ENCODE measurements at regions not wholly inside any gene's neighbourhood (a gene's known extent, or its start where the extent isn't known, plus 50 kb on each side); places are given as distances from the start of the nearest gene placed in this dataset.

- DNase-seq: no peak
- H3K27ac ChIP-seq (ENCODE audit: insufficient read depth, low read length, poor library complexity, severe bottlenecking): no peak overlapping the region
- no peaks in the 10 kb centered on the region for H3K9me3 ChIP-seq (ENCODE audit: control insufficient read depth, low read length)
- H3K4me3 ChIP-seq (ENCODE audit: insufficient read depth, low read depth, low read length, poor library complexity, severe bottlenecking): no peak overlapping the region
- H3K36me3 ChIP-seq (ENCODE audit: control insufficient read depth, insufficient read depth, low read length): no peaks in the 10 kb centered on the region
- H3K27me3 ChIP-seq (replicated peaks; ENCODE audit: control insufficient read depth, insufficient read depth, low read length, poor library complexity, severe bottlenecking): no peaks in the 10 kb centered on the region
- no peaks in the 10 kb centered on the region for H3K4me1 ChIP-seq (ENCODE audit: control insufficient read depth, insufficient read depth, low read length, poor library complexity, severe bottlenecking)
Measured at GRCh38 chr10:111531690-111532089, 454.9 kb downstream of the ADRA2A start.

DNA sequence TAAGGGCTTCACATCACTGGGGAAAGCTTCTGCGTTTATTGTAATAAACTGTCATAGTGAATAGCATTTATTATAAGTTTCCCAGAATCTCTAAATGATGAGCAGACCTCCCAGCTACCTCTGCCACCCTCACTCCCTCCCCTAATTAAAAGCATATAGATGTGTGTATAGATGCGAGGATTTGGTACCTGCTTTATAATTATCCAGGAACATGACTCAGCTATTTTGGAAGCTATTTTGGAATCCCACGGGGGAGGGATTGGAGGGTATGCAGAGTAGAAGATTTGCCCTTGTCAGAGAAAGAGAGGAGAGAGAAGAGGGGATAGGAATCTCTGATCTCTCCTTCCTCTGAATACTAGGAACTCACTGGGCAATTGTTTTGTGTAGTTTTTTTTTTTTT lies 455.3 kb downstream of the ADRA2A start:
- H3K4me1 ChIP-seq (ENCODE audit: control insufficient read depth, insufficient read depth, low read length, poor library complexity, severe bottlenecking): no peaks in the 10 kb centered on the region
- no peak overlapping the region for H3K4me3 ChIP-seq (ENCODE audit: insufficient read depth, low read depth, low read length, poor library complexity, severe bottlenecking)
- no peaks in the 10 kb centered on the region for H3K27me3 ChIP-seq (replicated peaks; ENCODE audit: control insufficient read depth, insufficient read depth, low read length, poor library complexity, severe bottlenecking)
- no peak overlapping the region for H3K27ac ChIP-seq (ENCODE audit: insufficient read depth, low read length, poor library complexity, severe bottlenecking)
- no peak for DNase-seq
- no peaks in the 10 kb centered on the region for H3K36me3 ChIP-seq (ENCODE audit: control insufficient read depth, insufficient read depth, low read length)
- no peaks in the 10 kb centered on the region for H3K9me3 ChIP-seq (ENCODE audit: control insufficient read depth, low read length)

GRCh38 chr10:111539246-111539645 lies 462.4 kb downstream of the ADRA2A start:
- Histone ChIP-seq H3K27me3 (replicated peaks; ENCODE audit: control insufficient read depth, insufficient read depth, low read length, poor library complexity, severe bottlenecking) (no peaks in the 10 kb centered on the region), H3K4me3 (ENCODE audit: insufficient read depth, low read depth, low read length, poor library complexity, severe bottlenecking) (no peak overlapping the region), H3K27ac (ENCODE audit: insufficient read depth, low read length, poor library complexity, severe bottlenecking) (no peak overlapping the region), H3K9me3 (ENCODE audit: control insufficient read depth, low read length) (no peaks in the 10 kb centered on the region), H3K36me3 (ENCODE audit: control insufficient read depth, insufficient read depth, low read length) (no peaks in the 10 kb centered on the region), H3K4me1 (ENCODE audit: control insufficient read depth, insufficient read depth, low read length, poor library complexity, severe bottlenecking) (no peaks in the 10 kb centered on the region)
- DNase-seq: no peak

DNA sequence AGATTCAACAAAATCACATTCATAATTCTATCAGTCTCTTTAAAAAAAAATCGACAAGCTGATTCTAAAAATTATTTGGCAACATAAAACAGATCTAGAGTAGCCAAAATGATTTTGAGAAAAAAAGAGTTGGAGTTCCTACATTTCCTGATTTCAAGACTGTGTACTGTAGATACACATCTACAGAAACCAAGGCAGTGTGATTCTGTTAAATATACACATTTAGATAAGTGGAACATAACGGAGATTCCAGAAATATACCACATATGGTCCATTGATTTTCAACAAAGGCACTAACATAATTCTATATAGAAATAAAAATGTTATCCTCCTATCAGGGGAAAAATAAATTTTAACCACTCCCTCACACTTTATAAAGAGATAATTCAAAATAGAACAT lies 467.0 kb downstream of the ADRA2A start:
- no peaks in the 10 kb centered on the region for H3K36me3 ChIP-seq (ENCODE audit: control insufficient read depth, insufficient read depth, low read length)
- H3K27me3 ChIP-seq (replicated peaks; ENCODE audit: control insufficient read depth, insufficient read depth, low read length, poor library complexity, severe bottlenecking): peaks cover 3% of the 10 kb centered on the region
- no peak overlapping the region for H3K4me3 ChIP-seq (ENCODE audit: insufficient read depth, low read depth, low read length, poor library complexity, severe bottlenecking)
- no peaks in the 10 kb centered on the region for H3K9me3 ChIP-seq (ENCODE audit: control insufficient read depth, low read length)
- no peaks in the 10 kb centered on the region for H3K4me1 ChIP-seq (ENCODE audit: control insufficient read depth, insufficient read depth, low read length, poor library complexity, severe bottlenecking)
- DNase-seq: no peak
- no peak overlapping the region for H3K27ac ChIP-seq (ENCODE audit: insufficient read depth, low read length, poor library complexity, severe bottlenecking)

DNA sequence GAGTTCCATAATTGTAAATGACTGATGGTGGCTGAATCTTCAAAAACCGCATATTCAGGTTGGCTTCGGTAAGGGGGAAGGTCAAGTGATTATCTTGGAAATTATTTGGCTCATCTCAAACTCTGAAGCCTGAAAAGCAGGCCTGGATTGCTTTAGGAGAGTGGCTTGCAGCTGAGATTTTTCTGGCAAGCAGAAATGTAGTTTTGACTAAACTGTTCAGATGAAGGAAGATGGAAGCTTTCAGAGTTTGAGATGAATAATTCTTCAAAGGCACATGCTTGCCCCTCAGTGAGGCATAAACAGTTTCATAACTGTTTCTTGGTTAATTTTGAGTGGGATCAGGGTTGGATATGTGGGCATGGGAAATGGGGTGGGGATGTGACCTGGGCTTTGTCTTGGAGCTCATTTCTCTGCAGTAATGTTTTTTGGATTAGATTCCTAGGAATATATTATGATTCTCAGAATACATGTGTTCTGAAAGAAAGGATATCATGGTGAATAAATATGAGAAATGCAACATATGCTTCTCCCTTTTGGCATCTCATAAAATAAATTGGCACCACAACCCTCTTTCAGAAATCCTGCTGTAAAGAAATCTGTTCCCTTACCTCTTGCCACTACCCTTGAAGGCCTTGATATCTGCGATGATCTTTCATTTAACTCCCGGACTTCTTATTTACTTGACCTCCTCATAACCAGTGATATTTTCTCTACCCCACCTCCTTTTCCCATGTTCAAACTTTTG lies 469.2 kb downstream of the ADRA2A start:
- Histone ChIP-seq H3K4me1 (ENCODE audit: control insufficient read depth, insufficient read depth, low read length, poor library complexity, severe bottlenecking) (no peaks in the 10 kb centered on the region), H3K27me3 (replicated peaks; ENCODE audit: control insufficient read depth, insufficient read depth, low read length, poor library complexity, severe bottlenecking) (peaks cover 3% of the 10 kb centered on the region), H3K9me3 (ENCODE audit: control insufficient read depth, low read length) (no peaks in the 10 kb centered on the region), H3K4me3 (ENCODE audit: insufficient read depth, low read depth, low read length, poor library complexity, severe bottlenecking) (no peak overlapping the region), H3K36me3 (ENCODE audit: control insufficient read depth, insufficient read depth, low read length) (no peaks in the 10 kb centered on the region), H3K27ac (ENCODE audit: insufficient read depth, low read length, poor library complexity, severe bottlenecking) (no peak overlapping the region)
- DNase-seq: no peak

DNA sequence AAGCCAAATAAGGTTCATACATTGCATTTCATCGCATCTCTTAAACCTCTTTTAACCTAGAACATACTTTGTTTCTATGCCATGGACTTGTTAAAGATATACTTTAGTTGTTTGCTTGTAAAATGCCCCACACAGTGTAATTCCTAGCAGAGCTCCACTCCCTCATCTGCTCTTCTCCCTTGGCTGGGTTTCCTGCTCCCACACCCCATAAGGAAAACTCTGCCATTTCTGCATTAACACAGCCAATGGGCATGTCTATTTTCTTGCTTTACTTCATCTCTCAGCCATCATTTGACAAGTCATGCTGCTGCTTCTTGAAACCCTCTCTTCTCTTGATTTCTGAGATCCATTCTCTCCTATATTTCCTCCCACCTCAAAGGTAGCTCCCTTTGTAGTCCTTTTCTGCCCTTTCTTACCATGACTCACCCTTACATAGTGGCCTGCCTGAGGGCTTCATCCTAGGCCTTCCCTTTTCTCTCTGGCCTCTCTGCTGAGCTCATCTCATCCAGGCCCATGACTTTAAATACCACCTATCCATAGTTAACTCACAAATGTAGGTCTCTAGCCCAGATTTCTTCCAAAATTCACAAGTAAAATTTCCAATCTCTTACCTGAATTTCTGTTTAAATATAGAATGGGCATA lies 471.4 kb downstream of the ADRA2A start:
- Histone ChIP-seq H3K36me3 (ENCODE audit: control insufficient read depth, insufficient read depth, low read length) (no peaks in the 10 kb centered on the region), H3K9me3 (ENCODE audit: control insufficient read depth, low read length) (no peaks in the 10 kb centered on the region), H3K27ac (ENCODE audit: insufficient read depth, low read length, poor library complexity, severe bottlenecking) (no peak overlapping the region), H3K4me1 (ENCODE audit: control insufficient read depth, insufficient read depth, low read length, poor library complexity, severe bottlenecking) (no peaks in the 10 kb centered on the region), H3K27me3 (replicated peaks; ENCODE audit: control insufficient read depth, insufficient read depth, low read length, poor library complexity, severe bottlenecking) (peaks cover 3% of the 10 kb centered on the region), H3K4me3 (ENCODE audit: insufficient read depth, low read depth, low read length, poor library complexity, severe bottlenecking) (no peak overlapping the region)
- no peak for DNase-seq

DNA sequence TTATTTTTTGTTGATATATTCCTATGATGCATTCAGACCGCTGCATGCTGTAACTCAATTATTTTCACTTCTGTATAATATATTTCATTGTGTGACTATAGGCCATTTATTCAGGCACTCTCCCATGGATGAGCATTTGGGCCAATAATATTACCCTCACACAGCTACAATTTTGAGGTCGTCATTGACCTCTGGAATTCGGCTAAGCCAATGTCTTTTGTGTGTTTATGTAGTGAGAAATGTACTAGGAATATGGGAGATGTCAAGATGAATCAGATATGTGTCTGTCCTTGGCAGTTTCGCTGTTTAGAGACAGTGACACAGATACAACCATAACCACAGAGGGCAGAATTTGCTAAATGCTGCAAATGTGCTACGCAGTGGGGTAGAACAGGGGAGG lies 474.2 kb downstream of the ADRA2A start:
- Histone ChIP-seq H3K4me1 (ENCODE audit: control insufficient read depth, insufficient read depth, low read length, poor library complexity, severe bottlenecking) (no peaks in the 10 kb centered on the region), H3K36me3 (ENCODE audit: control insufficient read depth, insufficient read depth, low read length) (no peaks in the 10 kb centered on the region), H3K9me3 (ENCODE audit: control insufficient read depth, low read length) (no peaks in the 10 kb centered on the region), H3K27me3 (replicated peaks; ENCODE audit: control insufficient read depth, insufficient read depth, low read length, poor library complexity, severe bottlenecking) (peaks cover 3% of the 10 kb centered on the region), H3K4me3 (ENCODE audit: insufficient read depth, low read depth, low read length, poor library complexity, severe bottlenecking) (no peak overlapping the region), H3K27ac (ENCODE audit: insufficient read depth, low read length, poor library complexity, severe bottlenecking) (no peak overlapping the region)
- DNase-seq: no peak

DNA sequence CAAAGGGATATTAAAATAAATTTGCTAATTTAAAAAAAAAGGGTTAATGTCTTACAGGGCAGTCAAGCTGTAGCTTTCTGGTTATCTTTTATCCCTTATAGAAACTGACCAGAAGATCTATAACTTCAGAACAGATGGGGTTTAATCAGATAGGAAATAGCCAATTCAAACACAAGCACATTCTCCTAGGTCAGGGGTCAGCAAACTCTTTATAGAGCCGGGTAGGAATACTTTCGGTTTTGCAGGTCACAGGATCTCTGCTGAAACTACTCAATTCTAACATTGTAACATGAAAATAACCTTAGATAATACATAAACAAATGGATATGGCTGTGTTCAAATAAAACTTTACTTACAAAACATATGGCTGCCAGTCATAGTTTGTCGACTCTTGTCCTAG lies 479.8 kb downstream of the ADRA2A start:
- H3K27me3 ChIP-seq (replicated peaks; ENCODE audit: control insufficient read depth, insufficient read depth, low read length, poor library complexity, severe bottlenecking): no peaks in the 10 kb centered on the region
- H3K9me3 ChIP-seq (ENCODE audit: control insufficient read depth, low read length): no peaks in the 10 kb centered on the region
- H3K36me3 ChIP-seq (ENCODE audit: control insufficient read depth, insufficient read depth, low read length): no peaks in the 10 kb centered on the region
- H3K4me1 ChIP-seq (ENCODE audit: control insufficient read depth, insufficient read depth, low read length, poor library complexity, severe bottlenecking): no peaks in the 10 kb centered on the region
- H3K4me3 ChIP-seq (ENCODE audit: insufficient read depth, low read depth, low read length, poor library complexity, severe bottlenecking): no peak overlapping the region
- H3K27ac ChIP-seq (ENCODE audit: insufficient read depth, low read length, poor library complexity, severe bottlenecking): no peak overlapping the region
- DNase-seq: no peak

- no peak for DNase-seq
- Histone ChIP-seq H3K9me3 (ENCODE audit: control insufficient read depth, low read length) (no peaks in the 10 kb centered on the region), H3K4me3 (ENCODE audit: insufficient read depth, low read depth, low read length, poor library complexity, severe bottlenecking) (no peak overlapping the region), H3K27ac (ENCODE audit: insufficient read depth, low read length, poor library complexity, severe bottlenecking) (no peak overlapping the region), H3K27me3 (replicated peaks; ENCODE audit: control insufficient read depth, insufficient read depth, low read length, poor library complexity, severe bottlenecking) (no peaks in the 10 kb centered on the region), H3K4me1 (ENCODE audit: control insufficient read depth, insufficient read depth, low read length, poor library complexity, severe bottlenecking) (no peaks in the 10 kb centered on the region), H3K36me3 (ENCODE audit: control insufficient read depth, insufficient read depth, low read length) (no peaks in the 10 kb centered on the region)
Measured at GRCh38 chr10:111558211-111558610, 481.4 kb downstream of the ADRA2A start.

DNA sequence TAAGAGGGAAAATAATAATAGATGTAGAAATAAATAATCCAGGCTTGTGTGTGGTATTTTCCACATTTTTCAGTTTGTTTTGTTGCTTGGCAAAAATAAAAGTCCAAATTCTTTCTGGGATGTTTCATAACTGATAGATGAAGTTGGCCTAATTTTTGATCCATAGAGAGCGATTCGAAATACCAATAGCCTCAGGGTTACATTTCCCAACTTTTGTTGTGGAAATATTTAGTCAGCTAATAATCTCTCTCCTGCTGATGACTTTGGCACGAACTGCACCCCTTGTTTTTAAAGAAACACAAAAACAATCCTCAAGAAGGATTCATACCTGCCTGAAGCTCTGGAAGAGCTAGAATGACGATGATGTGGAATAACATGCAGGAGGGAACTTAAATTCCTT lies 483.2 kb downstream of the ADRA2A start:
- Histone ChIP-seq H3K4me3 (ENCODE audit: insufficient read depth, low read depth, low read length, poor library complexity, severe bottlenecking) (no peak overlapping the region), H3K4me1 (ENCODE audit: control insufficient read depth, insufficient read depth, low read length, poor library complexity, severe bottlenecking) (no peaks in the 10 kb centered on the region), H3K27ac (ENCODE audit: insufficient read depth, low read length, poor library complexity, severe bottlenecking) (no peak overlapping the region), H3K9me3 (ENCODE audit: control insufficient read depth, low read length) (no peaks in the 10 kb centered on the region), H3K27me3 (replicated peaks; ENCODE audit: control insufficient read depth, insufficient read depth, low read length, poor library complexity, severe bottlenecking) (no peaks in the 10 kb centered on the region), H3K36me3 (ENCODE audit: control insufficient read depth, insufficient read depth, low read length) (no peaks in the 10 kb centered on the region)
- no peak for DNase-seq

All from effector memory CD4-positive, alpha-beta T cell (primary cell).